ENCODE measurements at regions not wholly inside any gene's neighbourhood (a gene's known extent, or its start where the extent isn't known, plus 50 kb on each side); places are given as distances from the start of the nearest gene placed in this dataset.

DNA sequence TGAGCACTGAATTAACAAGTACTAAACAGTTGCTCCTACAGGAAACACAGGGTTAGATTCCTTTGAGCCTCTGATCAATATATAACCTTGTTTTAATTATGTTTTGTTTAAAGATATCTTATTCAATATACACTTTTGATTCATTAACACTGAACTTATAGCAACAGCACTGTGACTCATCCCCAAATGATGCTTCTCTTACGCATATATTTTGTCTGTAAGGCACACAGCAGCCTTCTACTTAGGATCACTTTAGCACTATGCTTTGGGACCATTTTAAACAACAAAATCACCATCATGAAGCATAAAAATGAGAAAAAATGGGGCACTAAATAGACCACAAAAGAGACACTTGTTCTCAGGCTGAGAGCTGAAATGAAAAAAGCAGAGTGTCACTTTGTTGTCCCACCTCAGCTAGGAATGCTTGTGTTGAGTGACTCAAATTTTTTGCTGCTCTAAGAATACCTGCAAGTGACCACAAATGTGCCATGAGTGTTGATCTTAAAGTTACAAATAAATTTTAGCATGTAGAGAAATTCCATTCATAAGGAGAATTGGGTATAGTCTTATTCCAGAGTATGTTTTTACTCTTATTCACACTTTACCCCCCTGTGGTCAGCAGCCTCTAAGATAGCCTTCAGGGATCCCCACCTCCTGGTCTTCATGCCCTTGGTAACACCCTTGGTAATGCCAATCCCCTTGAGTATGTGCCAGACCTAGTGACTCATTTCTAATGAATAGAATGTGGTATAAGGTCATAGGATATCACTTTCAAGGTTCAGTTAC is 252.7 kb upstream of the IL12B start:
- TF ChIP-seq POLR2A (IDR thresholded peaks at IDR 0.05) (no peak), POLR2AphosphoS5 (IDR thresholded peaks at IDR 0.05) (no peak)
- TF ChIP-seq, protein P1, sequence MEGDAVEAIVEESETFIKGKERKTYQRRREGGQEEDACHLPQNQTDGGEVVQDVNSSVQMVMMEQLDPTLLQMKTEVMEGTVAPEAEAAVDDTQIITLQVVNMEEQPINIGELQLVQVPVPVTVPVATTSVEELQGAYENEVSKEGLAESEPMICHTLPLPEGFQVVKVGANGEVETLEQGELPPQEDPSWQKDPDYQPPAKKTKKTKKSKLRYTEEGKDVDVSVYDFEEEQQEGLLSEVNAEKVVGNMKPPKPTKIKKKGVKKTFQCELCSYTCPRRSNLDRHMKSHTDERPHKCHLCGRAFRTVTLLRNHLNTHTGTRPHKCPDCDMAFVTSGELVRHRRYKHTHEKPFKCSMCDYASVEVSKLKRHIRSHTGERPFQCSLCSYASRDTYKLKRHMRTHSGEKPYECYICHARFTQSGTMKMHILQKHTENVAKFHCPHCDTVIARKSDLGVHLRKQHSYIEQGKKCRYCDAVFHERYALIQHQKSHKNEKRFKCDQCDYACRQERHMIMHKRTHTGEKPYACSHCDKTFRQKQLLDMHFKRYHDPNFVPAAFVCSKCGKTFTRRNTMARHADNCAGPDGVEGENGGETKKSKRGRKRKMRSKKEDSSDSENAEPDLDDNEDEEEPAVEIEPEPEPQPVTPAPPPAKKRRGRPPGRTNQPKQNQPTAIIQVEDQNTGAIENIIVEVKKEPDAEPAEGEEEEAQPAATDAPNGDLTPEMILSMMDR (IDR thresholded peaks at IDR 0.05) = no peak

Measured in breast epithelium (tissue), 3 donors.